Upper lobe of left lung (tissue), 4 donors: ENCODE measurements at regions not wholly inside any gene's neighbourhood (a gene's known extent, or its start where the extent isn't known, plus 50 kb on each side); places are given as distances from the start of the nearest gene placed in this dataset.

Experiments used
- CTCF ChIP-seq, 6 experiments: fragments of 450-650 bp in 4 of 6; fragments of 200-600 bp in 2 of 6; sonication (generic) in 2 of 6; IDR thresholded peaks; one replicate each; pipeline ENCODE4 v1.5.1; 2016 to 2019; ENCODE audit warnings: antibody characterized with exemption in 6 of 6
- POLR2A ChIP-seq, 4 donors: fragments of 450-650 bp; IDR thresholded peaks; one replicate each; pipeline ENCODE4 v1.5.1; 2016 to 2017; ENCODE audit warnings: antibody characterized with exemption in 4 of 4, mild to moderate bottlenecking in 2 of 4

- TF ChIP-seq CTCF (IDR thresholded peaks at IDR 0.05) (no peak), POLR2A (IDR thresholded peaks at IDR 0.05) (no peak)
Observed at GRCh38 chr10:3853016-3853415, 68.0 kb upstream of the KLF6 start.
